ENCODE measurements at regions not wholly inside any gene's neighbourhood (a gene's known extent, or its start where the extent isn't known, plus 50 kb on each side); places are given as distances from the start of the nearest gene placed in this dataset.

DNA sequence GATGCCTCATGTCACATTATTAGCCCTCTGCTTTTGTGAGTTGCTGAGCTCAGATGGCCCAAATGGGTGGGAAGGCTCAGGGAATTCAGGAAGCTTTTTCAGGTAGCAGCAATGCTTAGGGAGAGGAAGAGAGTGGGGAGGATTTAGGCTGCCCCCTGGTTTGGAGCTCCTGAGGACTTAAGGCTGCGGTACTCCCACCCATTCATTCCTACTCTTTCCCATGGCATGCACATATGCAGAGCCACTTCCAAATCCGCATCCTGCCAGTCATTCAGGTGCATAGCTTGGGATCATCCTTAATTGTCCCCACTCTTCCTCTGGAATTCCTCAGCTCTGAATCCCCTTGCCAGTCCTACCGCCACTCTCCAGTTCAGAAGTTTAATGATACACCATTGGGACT lies 343.1 kb upstream of the FRG2C start:
- H3K36me3 ChIP-seq (ENCODE audit: control insufficient read depth, insufficient read depth, low read length) = no peaks in the 10 kb centered on the region
- H3K4me1 ChIP-seq (ENCODE audit: control insufficient read depth, insufficient read depth, low read length) = no peaks in the 10 kb centered on the region
- H3K4ac ChIP-seq (ENCODE audit: low read depth, low read length) = no peak overlapping the region
- H3K79me1 ChIP-seq (ENCODE audit: low read depth in 1 of 2, low read length in 2 of 2) = no peaks in the 10 kb centered on the region
- H3K9me3 ChIP-seq (ENCODE audit: control insufficient read depth, insufficient read depth, low read length) = no peaks in the 10 kb centered on the region
- POLR2A ChIA-PET (ENCODE audit: unreplicated experiment) = no interaction called here
- TF ChIP-seq USF2 (IDR thresholded peaks at IDR 0.05; ENCODE audit: low read depth, low read length) (no peak), MXI1 (IDR thresholded peaks at IDR 0.05; ENCODE audit: borderline replicate concordance, low read depth, low read length) (no peak), RAD21 (IDR thresholded peaks at IDR 0.05; ENCODE audit: low read length) (no peak), NFE2L2 (IDR thresholded peaks at IDR 0.05; ENCODE audit: low read depth, low read length) (no peak), CEBPB (IDR thresholded peaks at IDR 0.05; ENCODE audit: low read depth, low read length) (no peak), BHLHE40 (IDR thresholded peaks at IDR 0.05; ENCODE audit: low read depth, low read length) (no peak), RFX5 (IDR thresholded peaks at IDR 0.05; ENCODE audit: low read depth, low read length) (no peak), MAFK (IDR thresholded peaks at IDR 0.05; ENCODE audit: low read depth, low read length) (no peak), CHD1 (IDR thresholded peaks at IDR 0.05; ENCODE audit: low read depth, low read length) (no peak), MAZ (IDR thresholded peaks at IDR 0.05; ENCODE audit: borderline replicate concordance, low read depth, low read length) (no peak), ELK1 (IDR thresholded peaks at IDR 0.05; ENCODE audit: borderline replicate concordance, low read depth, low read length) (no peak), SMC3 (IDR thresholded peaks at IDR 0.05; ENCODE audit: low read depth, low read length) (no peak), FOS (IDR thresholded peaks at IDR 0.05; ENCODE audit: low read depth, low read length) (no peak), POLR2A (IDR thresholded peaks at IDR 0.05; ENCODE audit: low read depth, low read length) (no peak), CTCF (conservative IDR thresholded peaks at IDR 0.05; ENCODE audit: low read depth, low read length) (no peak)
- in situ Hi-C loops (cut with MboI; ENCODE audit: low sequenced_read_pairs) (no loop called here), dilution Hi-C loops (cut with HindIII; ENCODE audit: low sequenced_read_pairs, unreplicated experiment) (no loop called here), intact Hi-C loops (cut with micrococcal nuclease) (no loop called here)
- H3K56ac ChIP-seq (ENCODE audit: extremely low read depth, insufficient read depth, low read length) = no peak overlapping the region
- H2BK120ac ChIP-seq (ENCODE audit: low read depth, low read length) = no peak overlapping the region
- H3K4me2 ChIP-seq (ENCODE audit: low read depth, low read length) = no peak overlapping the region
- no peaks in the 10 kb centered on the region for H4K20me1 ChIP-seq (ENCODE audit: insufficient read depth, low read length)
- H3K27me3 ChIP-seq (ENCODE audit: control insufficient read depth, insufficient read depth, low read length) = peaks cover 5% of the 10 kb centered on the region; the same call in 1 of the 2 replicates
- no TSS peak for BruUV-seq (replicated peaks)
- no peak overlapping the region for H2AFZ ChIP-seq (replicated peaks; ENCODE audit: low read length, poor library complexity)
- no peak overlapping the region for H3K9ac ChIP-seq (ENCODE audit: low read depth, low read length)
- no peak overlapping the region for H3K23ac ChIP-seq (ENCODE audit: low read depth, low read length)
- 80% methylated on average over 3 of the region's 3 CpGs; no CpG with 5 or more reads in 1 of the 2 experiments for WGBS, 2 experiments (ENCODE audit: extremely low coverage in 2 of 2, insufficient read length in 1 of 2)
- H4K91ac ChIP-seq (ENCODE audit: insufficient read depth, low read depth, low read length) = no peak overlapping the region
- H3K18ac ChIP-seq (ENCODE audit: low read depth, low read length) = no peak overlapping the region
- H2BK5ac ChIP-seq (ENCODE audit: low read depth, low read length, poor library complexity, severe bottlenecking) = no peak overlapping the region
- no peak overlapping the region for H3K4me3 ChIP-seq (ENCODE audit: insufficient read depth, low read depth, low read length)
- H2AK5ac ChIP-seq (ENCODE audit: low read depth, low read length) = no peak overlapping the region
- no peak overlapping the region for H2BK20ac ChIP-seq (ENCODE audit: low read depth, low read length)
- H3K9me1 ChIP-seq (ENCODE audit: insufficient read depth, low read length) = no peaks in the 10 kb centered on the region
- H2AK9ac ChIP-seq (replicated peaks; ENCODE audit: low read depth, low read length, poor library complexity) = no peak overlapping the region
- no peak overlapping the region for H3K14ac ChIP-seq (replicated peaks; ENCODE audit: low read depth, low read length)
- CTCF ChIA-PET = no interaction called here
- no peak overlapping the region for H4K8ac ChIP-seq (ENCODE audit: low read depth in 2 of 2, low read length in 2 of 2)
- no peak overlapping the region for H2BK15ac ChIP-seq (ENCODE audit: low read depth, low read length)
- DNase-seq (no peak), ATAC-seq (ENCODE audit: low read depth) (no peak)
- no peak overlapping the region for H4K5ac ChIP-seq (ENCODE audit: low read depth, low read length)
- no peak overlapping the region for H3K27ac ChIP-seq (ENCODE audit: insufficient read depth, low read length)

Data from IMR-90 (cell line).